K562 (cell line): ENCODE measurements at regions not wholly inside any gene's neighbourhood (a gene's known extent, or its start where the extent isn't known, plus 50 kb on each side); places are given as distances from the start of the nearest gene placed in this dataset.

Source experiments
- ATAC-seq: fragments of 200-7000 bp; cut with Tn5 transposase; 3 replicates; pipeline ENCODE4 v1.9.1; 2020; ENCODE audit warnings: moderate library complexity
- BruUV-seq: library from RNA; stranded (reverse); fragments of 400-500 nt; replicated peaks from 2 replicates; lab custom pipeline; 2021; lab: Mats Ljungman, UMichigan
- CTCF ChIA-PET: fragments of 300-600 bp; formaldehyde crosslinking; extraction: SDS; loops from one replicate; lab custom pipeline; 2021; ENCODE audit warnings: low intra/inter-chr PET ratio; lab: Yijun Ruan, JAX
- POLR2A ChIA-PET: fragments of 300-600, 350-650 bp; sonication (Branson Sonifier 250); formaldehyde crosslinking; extraction: SDS; loops from one replicate; lab custom pipeline; 2021; ENCODE audit warnings: antibody characterized with exemption, inconsistent platforms; lab: Yijun Ruan, JAX
- DNase-seq, 4 experiments: peaks; one replicate each; pipeline versions ENCODE4 v3.0.0 to v3.0.0-alpha.2; 2011 to 2018; ENCODE audit warnings: low spot score in 3 of 4, mixed read lengths in 3 of 4; ENCODE audit errors: extremely low read depth in 1 of 4
- FAIRE-seq: peaks from 2 replicates; lab custom pipeline; 2011; peaks lifted over from hg19 to GRCh38; lab: Jason Lieb, UNC
- H2AFZ ChIP-seq: 2 replicates; pipeline ENCODE4 v1.6.0; 2011; ENCODE audit warnings: low read depth, low read length, control low read depth, inconsistent platforms
- H3K27ac ChIP-seq: fragments of 200-600 bp; 3 replicates; pipeline ENCODE4 v1.8.0; 2011; ENCODE audit warnings: low read depth, mild to moderate bottlenecking, control low read depth, inconsistent platforms, low read length, moderate library complexity, mixed read lengths; ENCODE audit errors: extremely low read depth
- H3K27me3 ChIP-seq, 2 experiments: fragments of 300-600 bp in 1 of 2; 2 replicates in 1 of 2; 3 replicates in 1 of 2; pipeline versions ENCODE4 v1.6.0 to v1.8.0; 2011; ENCODE audit warnings: inconsistent platforms in 2 of 2, low read length in 2 of 2, mild to moderate bottlenecking in 1 of 2, mixed read lengths in 1 of 2, moderate library complexity in 1 of 2; ENCODE audit not compliant: control insufficient read depth in 2 of 2, insufficient read depth in 2 of 2
- H3K36me3 ChIP-seq: fragments of 300-600 bp; 3 replicates; pipeline ENCODE4 v1.8.0; 2011; ENCODE audit warnings: mild to moderate bottlenecking, low read length, inconsistent platforms; ENCODE audit not compliant: control insufficient read depth, insufficient read depth
- H3K4me1 ChIP-seq, 2 experiments: fragments of 200-600 bp in 1 of 2; replicated peaks in 1 of 2; 2 replicates in 1 of 2; 3 replicates in 1 of 2; pipeline versions ENCODE4 v1.5.1 to v1.8.0; 2011; ENCODE audit warnings: inconsistent platforms in 2 of 2, low read length in 2 of 2, mild to moderate bottlenecking in 1 of 2, mixed read lengths in 1 of 2, moderate library complexity in 1 of 2; ENCODE audit not compliant: control insufficient read depth in 2 of 2, insufficient read depth in 2 of 2
- H3K4me2 ChIP-seq: 2 replicates; pipeline ENCODE4 v1.6.1; 2011; ENCODE audit warnings: low read length, control low read depth, inconsistent platforms, mixed read lengths; ENCODE audit not compliant: insufficient read depth
- H3K4me3 ChIP-seq: fragments of 200-600 bp; sonication (generic), shearing (Covaris generic); 2 replicates; pipeline ENCODE4 v1.5.1; 2016; ENCODE audit warnings: control low read depth, inconsistent platforms
- H3K79me2 ChIP-seq: fragments of 200-600 bp; 3 replicates; pipeline ENCODE4 v1.8.0; 2011; ENCODE audit warnings: low read length, inconsistent platforms; ENCODE audit not compliant: control insufficient read depth, insufficient read depth
- H3K9ac ChIP-seq, 2 experiments: 2 replicates each; pipeline versions ENCODE4 v1.6.0 to v1.6.1; 2011; ENCODE audit warnings: low read depth in 2 of 2, low read length in 2 of 2, control low read depth in 1 of 2, inconsistent platforms in 1 of 2, mild to moderate bottlenecking in 1 of 2, mixed read lengths in 1 of 2; ENCODE audit not compliant: insufficient read depth in 1 of 2
- H3K9me1 ChIP-seq: one replicate; pipeline ENCODE4 v1.6.0; 2011; ENCODE audit warnings: inconsistent platforms, mild to moderate bottlenecking, low read length, moderate library complexity; ENCODE audit not compliant: control insufficient read depth, insufficient read depth
- H3K9me3 ChIP-seq: replicated peaks from 2 replicates; pipeline ENCODE4 v1.5.1; 2011; ENCODE audit warnings: low read depth, low read length, inconsistent platforms; ENCODE audit not compliant: control insufficient read depth, insufficient read depth
- H4K20me1 ChIP-seq: replicated peaks from 2 replicates; pipeline ENCODE4 v1.6.1; 2011; ENCODE audit warnings: low read length, inconsistent platforms, mixed read lengths; ENCODE audit not compliant: control insufficient read depth, insufficient read depth
- GABPB1 ChIP-seq: sonication (generic); formaldehyde crosslinking; IDR thresholded peaks from 2 replicates; pipeline ENCODE4 v1.8.0; 2022; ENCODE audit warnings: mild to moderate bottlenecking, missing genetic modification reagents
- RBM34 ChIP-seq: fragments of 200-400 bp; formaldehyde crosslinking; IDR thresholded peaks from 2 replicates; pipeline ENCODE4 v1.6.1; 2018; ENCODE audit warnings: low read length, borderline replicate concordance; ENCODE audit not compliant: insufficient read depth
- WGBS: fragments of 100-300 bp; shearing (Covaris generic); methylation state at CpG from one replicate; pipeline ENCODE4 v1.1.6; 2016; ENCODE audit warnings: low coverage, mixed read lengths; ENCODE audit not compliant: insufficient coverage; ENCODE audit errors: missing lambda C conversion rate; 5-methylcytosine and 5-hydroxymethylcytosine counted together
- in situ Hi-C: fragments of 300-500 bp; cut with MboI; formaldehyde crosslinking; loops from 4 replicates; pipeline ENCODE4 v1.15.0; 2018; ENCODE audit warnings: inconsistent platforms, mixed read lengths
- intact Hi-C: fragments of 100-400 bp; cut with micrococcal nuclease; formaldehyde crosslinking; loops from 2 replicates; pipeline ENCODE4 v1.14.2; 2022
- TF ChIP-seq, protein P1 (sequence below): fragments of 450-650 bp; IDR thresholded peaks from 2 replicates; pipeline ENCODE4 v1.6.1; 2018; ENCODE audit not compliant: partially characterized antibody

DNA sequence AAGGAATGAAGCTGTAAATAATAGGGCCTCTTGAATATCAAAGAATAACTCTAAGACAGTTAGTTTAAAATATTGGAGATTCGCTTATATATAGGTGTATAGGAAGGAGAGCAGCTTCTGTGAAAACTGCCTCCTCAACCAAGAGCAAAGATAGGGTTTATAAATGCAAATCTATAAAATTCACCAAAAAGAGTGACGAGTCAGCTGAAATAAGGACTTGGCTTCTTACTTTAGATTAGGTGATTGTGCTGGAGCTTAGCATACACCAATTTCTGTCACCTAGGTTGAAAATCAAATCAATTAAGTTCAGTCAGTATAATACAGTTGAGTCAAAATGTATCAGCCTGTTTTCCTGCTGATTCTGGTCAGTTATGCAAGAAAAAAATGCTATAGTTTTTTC lies 113.8 kb upstream of the SGCE start:
- intact Hi-C loops, result loop anchor here (10.0 kb wide), 1 partner anchor 65 kb away; no protein-coding TSS in a partner anchor
- TF ChIP-seq, protein P1, sequence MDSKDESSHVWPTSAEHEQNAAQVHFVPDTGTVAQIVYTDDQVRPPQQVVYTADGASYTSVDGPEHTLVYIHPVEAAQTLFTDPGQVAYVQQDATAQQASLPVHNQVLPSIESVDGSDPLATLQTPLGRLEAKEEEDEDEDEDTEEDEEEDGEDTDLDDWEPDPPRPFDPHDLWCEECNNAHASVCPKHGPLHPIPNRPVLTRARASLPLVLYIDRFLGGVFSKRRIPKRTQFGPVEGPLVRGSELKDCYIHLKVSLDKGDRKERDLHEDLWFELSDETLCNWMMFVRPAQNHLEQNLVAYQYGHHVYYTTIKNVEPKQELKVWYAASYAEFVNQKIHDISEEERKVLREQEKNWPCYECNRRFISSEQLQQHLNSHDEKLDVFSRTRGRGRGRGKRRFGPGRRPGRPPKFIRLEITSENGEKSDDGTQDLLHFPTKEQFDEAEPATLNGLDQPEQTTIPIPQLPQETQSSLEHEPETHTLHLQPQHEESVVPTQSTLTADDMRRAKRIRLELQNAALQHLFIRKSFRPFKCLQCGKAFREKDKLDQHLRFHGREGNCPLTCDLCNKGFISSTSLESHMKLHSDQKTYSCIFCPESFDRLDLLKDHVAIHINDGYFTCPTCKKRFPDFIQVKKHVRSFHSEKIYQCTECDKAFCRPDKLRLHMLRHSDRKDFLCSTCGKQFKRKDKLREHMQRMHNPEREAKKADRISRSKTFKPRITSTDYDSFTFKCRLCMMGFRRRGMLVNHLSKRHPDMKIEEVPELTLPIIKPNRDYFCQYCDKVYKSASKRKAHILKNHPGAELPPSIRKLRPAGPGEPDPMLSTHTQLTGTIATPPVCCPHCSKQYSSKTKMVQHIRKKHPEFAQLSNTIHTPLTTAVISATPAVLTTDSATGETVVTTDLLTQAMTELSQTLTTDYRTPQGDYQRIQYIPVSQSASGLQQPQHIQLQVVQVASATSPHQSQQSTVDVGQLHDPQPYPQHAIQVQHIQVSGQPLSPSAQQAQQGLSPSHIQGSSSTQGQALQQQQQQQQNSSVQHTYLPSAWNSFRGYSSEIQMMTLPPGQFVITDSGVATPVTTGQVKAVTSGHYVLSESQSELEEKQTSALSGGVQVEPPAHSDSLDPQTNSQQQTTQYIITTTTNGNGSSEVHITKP, result no peak
- TF ChIP-seq GABPB1 (CRISPR knock-in tag) (no peak), RBM34 (no peak)
- TF ChIP-seq, all 486 proteins: peak for 0
- Histone ChIP-seq H3K4me1 (no peaks in the 10 kb centered on the region), H3K4me3 (no peak overlapping the region), H3K9me3 (0 out of 2 replicates have a peak, but pooled peaks cover 4% of the 10 kb centered on the region), H3K79me2 (no peaks in the 10 kb centered on the region), H3K36me3 (no peaks in the 10 kb centered on the region), H3K4me2 (no peak overlapping the region), H3K27me3 (no peaks in the 10 kb centered on the region), H2AFZ (no peak overlapping the region), H3K27ac (no peak overlapping the region), H4K20me1 (no peaks in the 10 kb centered on the region), H3K9ac (no peak overlapping the region), H3K9me1 (no peaks in the 10 kb centered on the region)
- no peak for DNase-seq
- WGBS, result 0% methylated on average over 2 of the region's 2 CpGs
- no peak for FAIRE-seq
- in situ Hi-C loops, result no loop called here
- CTCF ChIA-PET, result no interaction called here
- no TSS peak for BruUV-seq
- POLR2A ChIA-PET, result no interaction called here
- ATAC-seq, result no peak
